Gastroesophageal sphincter (tissue), 4 donors: ENCODE measurements at regions not wholly inside any gene's neighbourhood (a gene's known extent, or its start where the extent isn't known, plus 50 kb on each side); places are given as distances from the start of the nearest gene placed in this dataset.

Experiments
- ATAC-seq: fragments of 150-250 bp; one replicate; pipeline ENCODE4 v1.9.1; 2016; ENCODE audit warnings: mild to moderate bottlenecking, moderate library complexity
- H3K27ac ChIP-seq, 4 donors: fragments of 200-600 bp; sonication (generic) in 3 of 4; 1 replicate in 3 of 4; 2 replicates in 1 of 4; pipeline ENCODE4 v1.5.1; 2016 to 2019
- H3K27me3 ChIP-seq: fragments of 200-600 bp; sonication (generic); one replicate; pipeline ENCODE4 v1.5.1; 2019
- H3K36me3 ChIP-seq, 2 donors: fragments of 200-600 bp; sonication (generic); one replicate each; pipeline ENCODE4 v1.5.1; 2019; ENCODE audit warnings: control low read depth in 1 of 2
- H3K4me1 ChIP-seq, 3 donors: fragments of 200-600 bp; sonication (generic); 1 replicate in 2 of 3; 2 replicates in 1 of 3; pipeline ENCODE4 v1.5.1; 2016 to 2019; ENCODE audit warnings: control low read depth in 2 of 3
- H3K4me3 ChIP-seq, 2 donors: fragments of 200-600 bp; sonication (generic); one replicate each; pipeline ENCODE4 v1.5.1; 2019; ENCODE audit warnings: mild to moderate bottlenecking in 1 of 2, moderate library complexity in 1 of 2
- H3K9me3 ChIP-seq, 3 donors: fragments of 200-600 bp; sonication (generic); one replicate each; pipeline ENCODE4 v1.5.1; 2017 to 2019; ENCODE audit warnings: control low read depth in 2 of 3
- EP300 ChIP-seq: sonication (generic); formaldehyde crosslinking; IDR thresholded peaks from one replicate; pipeline ENCODE4 v1.6.1; 2017; ENCODE audit warnings: antibody characterized with exemption, mild to moderate bottlenecking
- POLR2A ChIP-seq, 2 donors: fragments of 450-650 bp; IDR thresholded peaks; one replicate each; pipeline ENCODE4 v1.6.1; 2017; ENCODE audit warnings: antibody characterized with exemption in 2 of 2, mild to moderate bottlenecking in 2 of 2, moderate library complexity in 1 of 2
- POLR2AphosphoS5 ChIP-seq: sonication (generic); formaldehyde crosslinking; IDR thresholded peaks from one replicate; pipeline ENCODE4 v1.6.1; 2017; ENCODE audit warnings: antibody characterized with exemption
- whole genome bisulfite sequencing, 2 donors: methylation state at CpG; one replicate each; pipeline ENCODE4 v1.1.5; 2018; ENCODE audit warnings: low coverage in 1 of 2; 5-methylcytosine and 5-hydroxymethylcytosine counted together
- TF ChIP-seq, protein P1 (sequence below), 4 experiments: fragments of 200-600 bp in 2 of 4; fragments of 450-650 bp in 2 of 4; sonication (generic) in 1 of 4; IDR thresholded peaks; one replicate each; pipeline ENCODE4 v1.5.1; 2017 to 2019; ENCODE audit warnings: antibody characterized with exemption in 4 of 4, mild to moderate bottlenecking in 2 of 4, moderate library complexity in 2 of 4

DNA sequence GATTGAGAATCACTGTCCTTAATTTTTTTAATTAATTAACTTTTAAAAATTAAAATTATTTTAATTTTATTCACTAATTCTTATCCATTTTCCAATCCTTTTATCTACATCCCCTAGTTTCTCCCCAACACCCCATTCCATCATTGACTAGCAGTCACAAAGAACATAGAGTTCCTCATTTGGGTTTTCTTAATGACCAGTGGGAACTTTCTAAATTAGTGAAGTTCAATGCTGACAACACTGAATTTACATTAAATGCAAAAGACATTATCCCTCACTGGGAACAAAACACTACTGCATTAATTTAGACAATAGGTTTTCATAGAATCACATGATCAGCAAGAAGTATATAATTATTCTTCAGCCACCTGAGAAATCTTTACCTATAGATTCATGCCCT lies 80.6 kb upstream of the GLS start:
- no peaks in the 10 kb centered on the region for H3K9me3 ChIP-seq
- H3K27ac ChIP-seq: no peak overlapping the region
- TF ChIP-seq EP300: no peak
- TF ChIP-seq, protein P1, sequence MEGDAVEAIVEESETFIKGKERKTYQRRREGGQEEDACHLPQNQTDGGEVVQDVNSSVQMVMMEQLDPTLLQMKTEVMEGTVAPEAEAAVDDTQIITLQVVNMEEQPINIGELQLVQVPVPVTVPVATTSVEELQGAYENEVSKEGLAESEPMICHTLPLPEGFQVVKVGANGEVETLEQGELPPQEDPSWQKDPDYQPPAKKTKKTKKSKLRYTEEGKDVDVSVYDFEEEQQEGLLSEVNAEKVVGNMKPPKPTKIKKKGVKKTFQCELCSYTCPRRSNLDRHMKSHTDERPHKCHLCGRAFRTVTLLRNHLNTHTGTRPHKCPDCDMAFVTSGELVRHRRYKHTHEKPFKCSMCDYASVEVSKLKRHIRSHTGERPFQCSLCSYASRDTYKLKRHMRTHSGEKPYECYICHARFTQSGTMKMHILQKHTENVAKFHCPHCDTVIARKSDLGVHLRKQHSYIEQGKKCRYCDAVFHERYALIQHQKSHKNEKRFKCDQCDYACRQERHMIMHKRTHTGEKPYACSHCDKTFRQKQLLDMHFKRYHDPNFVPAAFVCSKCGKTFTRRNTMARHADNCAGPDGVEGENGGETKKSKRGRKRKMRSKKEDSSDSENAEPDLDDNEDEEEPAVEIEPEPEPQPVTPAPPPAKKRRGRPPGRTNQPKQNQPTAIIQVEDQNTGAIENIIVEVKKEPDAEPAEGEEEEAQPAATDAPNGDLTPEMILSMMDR (IDR thresholded peaks at IDR 0.05): no peak
- TF ChIP-seq POLR2A (IDR thresholded peaks at IDR 0.05): no peak
- TF ChIP-seq POLR2AphosphoS5: no peak
- H3K4me3 ChIP-seq: no peak overlapping the region
- H3K4me1 ChIP-seq: no peaks in the 10 kb centered on the region
- H3K27me3 ChIP-seq: no peaks in the 10 kb centered on the region
- no peaks in the 10 kb centered on the region for H3K36me3 ChIP-seq
- no peak for ATAC-seq

DNA sequence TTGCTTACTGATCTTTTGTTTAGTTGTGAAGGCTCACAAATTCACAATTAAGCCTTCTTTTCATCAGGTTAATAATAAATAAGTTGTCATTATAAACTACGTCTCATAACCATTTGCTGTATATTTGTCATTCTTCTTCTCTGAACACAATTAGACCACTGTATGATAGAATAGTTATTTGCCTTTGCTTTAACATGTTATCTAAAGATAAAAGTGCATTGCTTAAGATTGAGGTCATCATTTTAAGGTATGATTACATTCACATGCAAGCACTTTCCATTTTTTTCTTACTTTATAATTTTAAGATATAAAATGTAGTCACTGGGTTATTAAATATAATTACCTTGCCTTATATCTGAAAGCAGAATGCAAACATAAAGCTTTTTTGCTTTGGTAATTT lies 80.1 kb upstream of the GLS start:
- 68 to 72% methylated on average over 1 of the region's 1 CpG for whole genome bisulfite sequencing, 2 donors
- Histone ChIP-seq H3K4me3 (no peak overlapping the region), H3K27ac (no peak overlapping the region), H3K27me3 (no peaks in the 10 kb centered on the region), H3K4me1 (no peaks in the 10 kb centered on the region), H3K9me3 (no peaks in the 10 kb centered on the region), H3K36me3 (no peaks in the 10 kb centered on the region)
- TF ChIP-seq, protein P1 (IDR thresholded peaks at IDR 0.05): no peak
- TF ChIP-seq POLR2AphosphoS5 (no peak), POLR2A (IDR thresholded peaks at IDR 0.05) (no peak), EP300 (no peak)
- ATAC-seq: no peak

DNA sequence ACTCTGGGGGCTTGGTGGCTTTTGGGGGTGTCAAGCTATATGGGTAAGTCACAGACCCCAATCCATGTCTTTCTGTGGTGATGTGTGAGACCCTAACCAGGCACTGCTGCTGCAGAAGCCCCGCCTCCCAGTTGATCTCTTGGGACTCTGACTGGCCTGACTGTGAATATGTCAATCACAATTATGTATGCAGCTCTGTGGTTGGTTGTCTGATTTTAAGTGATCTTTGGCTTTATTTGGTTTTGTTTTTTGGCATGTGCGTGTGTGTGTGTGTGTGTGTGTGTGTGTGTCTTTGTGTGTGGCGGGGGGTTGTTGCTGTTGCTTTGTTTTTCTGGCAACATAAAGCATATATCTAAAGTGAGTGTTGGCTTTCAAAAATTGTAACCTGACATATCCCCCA lies 78.5 kb upstream of the GLS start:
- no peak overlapping the region for H3K27ac ChIP-seq
- TF ChIP-seq, protein P1 (IDR thresholded peaks at IDR 0.05): no peak
- TF ChIP-seq POLR2AphosphoS5: no peak
- no peak for TF ChIP-seq POLR2A (IDR thresholded peaks at IDR 0.05)
- no peak for TF ChIP-seq EP300
- H3K9me3 ChIP-seq: no peaks in the 10 kb centered on the region
- H3K36me3 ChIP-seq: no peaks in the 10 kb centered on the region
- WGBS, 2 donors: 90% methylated on average over 2 of the region's 3 CpGs; no CpG with 5 or more reads in 1 of the 2 donors
- no peaks in the 10 kb centered on the region for H3K27me3 ChIP-seq
- no peaks in the 10 kb centered on the region for H3K4me1 ChIP-seq
- no peak for ATAC-seq
- H3K4me3 ChIP-seq: no peak overlapping the region

DNA sequence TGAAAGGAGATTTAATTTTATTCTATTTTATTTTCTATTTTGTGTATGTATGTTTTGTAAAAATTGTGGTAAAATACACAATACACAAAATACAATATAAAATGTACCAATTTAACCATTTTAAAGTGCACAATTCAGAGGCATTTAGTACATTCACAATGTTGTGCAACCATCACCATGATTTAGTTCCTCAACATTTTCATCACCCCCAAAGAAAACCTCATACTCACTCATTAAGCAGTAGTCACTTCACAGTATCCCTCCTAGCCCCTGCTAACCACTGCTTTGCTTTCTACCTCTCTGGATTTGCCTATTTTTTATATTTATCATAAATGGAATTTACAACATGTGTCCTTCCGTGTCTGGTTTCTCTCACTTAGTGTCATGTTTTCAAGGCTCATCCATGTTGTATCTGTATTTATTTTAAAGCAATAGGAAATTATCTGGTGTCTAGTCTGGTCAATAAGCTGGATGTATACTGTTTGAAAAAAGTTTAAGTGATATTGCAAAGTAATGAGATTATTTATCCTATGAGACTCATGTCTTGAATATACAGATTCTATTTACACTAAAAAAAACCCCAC lies 77.9 kb upstream of the GLS start:
- Histone ChIP-seq H3K36me3 (no peaks in the 10 kb centered on the region), H3K4me1 (no peaks in the 10 kb centered on the region), H3K9me3 (no peaks in the 10 kb centered on the region), H3K27me3 (no peaks in the 10 kb centered on the region), H3K27ac (no peak overlapping the region), H3K4me3 (no peak overlapping the region)
- no peak for TF ChIP-seq POLR2A (IDR thresholded peaks at IDR 0.05)
- TF ChIP-seq EP300: no peak
- TF ChIP-seq, protein P1 (IDR thresholded peaks at IDR 0.05): no peak
- no peak for TF ChIP-seq POLR2AphosphoS5
- no peak for ATAC-seq
- 64 to 78% methylated on average over 1 of the region's 1 CpG for WGBS, 2 donors

DNA sequence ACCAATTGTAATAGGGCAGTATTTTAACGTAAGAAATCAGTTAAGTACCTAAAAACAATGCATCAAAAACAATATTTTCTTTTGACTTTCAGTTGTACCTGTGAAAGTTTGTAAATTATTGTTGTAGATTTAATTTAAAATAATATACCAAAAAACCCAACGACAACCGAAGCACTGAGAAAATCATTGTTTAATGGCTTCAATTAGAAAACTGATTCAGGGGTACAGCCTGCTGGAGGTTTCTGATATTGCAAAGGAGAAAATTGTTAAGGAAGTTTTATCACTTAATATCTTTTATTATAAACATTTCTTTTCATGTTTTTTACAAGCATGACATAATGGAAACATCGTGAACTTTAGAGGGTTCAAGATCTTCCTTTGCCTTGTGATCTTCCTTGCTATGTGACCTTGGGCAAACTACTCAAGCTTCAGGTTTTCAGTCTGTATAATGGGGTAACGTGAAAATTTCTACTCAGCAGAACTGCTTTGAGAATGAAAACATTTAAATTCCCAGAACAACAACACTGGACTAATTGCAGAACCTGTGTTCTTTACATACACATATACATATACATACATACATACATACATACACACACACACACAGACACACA lies 76.3 kb upstream of the GLS start:
- TF ChIP-seq, protein P1 (IDR thresholded peaks at IDR 0.05): peak; percentile 52 to 73 (median 66)
- TF ChIP-seq POLR2AphosphoS5: no peak
- H3K4me3 ChIP-seq: no peak overlapping the region
- no peaks in the 10 kb centered on the region for H3K27me3 ChIP-seq
- H3K4me1 ChIP-seq: no peaks in the 10 kb centered on the region
- 23 to 38% methylated on average over 5 of the region's 5 CpGs for WGBS, 2 donors
- H3K9me3 ChIP-seq: no peaks in the 10 kb centered on the region
- ATAC-seq: no peak
- H3K36me3 ChIP-seq: no peaks in the 10 kb centered on the region
- H3K27ac ChIP-seq: no peak overlapping the region
